Dedifferentiated amniotic fluid mesenchymal stem cell (primary cell): ENCODE measurements at regions not wholly inside any gene's neighbourhood (a gene's known extent, or its start where the extent isn't known, plus 50 kb on each side); places are given as distances from the start of the nearest gene placed in this dataset.
"Not testable (repeated sequence)": the region's sequence is repeated elsewhere in the genome, so short reads cannot be mapped to it uniquely, and the experiment has no call there.

Source experiments
- DNase-seq: peaks from one replicate; pipeline ENCODE4 v3.0.0-alpha.2; 2016; ENCODE audit errors: extremely low spot score

DNA sequence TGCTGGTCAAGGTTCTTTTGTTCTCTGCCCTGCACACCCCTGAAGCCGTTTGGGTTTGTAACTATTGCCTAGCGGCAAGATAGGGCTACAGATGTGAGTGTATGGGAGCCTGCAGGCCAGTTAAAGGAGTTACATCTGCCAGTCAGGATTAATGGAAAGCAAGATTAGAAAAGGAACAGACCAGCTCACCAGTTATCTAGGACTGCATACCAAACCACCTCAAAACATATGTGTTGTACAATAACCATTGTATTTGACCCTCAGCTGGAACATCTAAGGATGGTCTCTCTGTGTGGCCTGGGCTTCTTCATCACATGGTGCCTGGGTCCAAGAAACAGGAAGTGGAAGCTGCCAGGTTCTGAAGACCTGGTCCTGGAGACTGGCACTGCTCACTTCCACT is 52.5 kb upstream of the FBXO28 start:
- DNase-seq = no peak

GRCh38 chr1:224059897-224060427 is 53.9 kb upstream of the FBXO28 start:
- no peak for DNase-seq

DNA sequence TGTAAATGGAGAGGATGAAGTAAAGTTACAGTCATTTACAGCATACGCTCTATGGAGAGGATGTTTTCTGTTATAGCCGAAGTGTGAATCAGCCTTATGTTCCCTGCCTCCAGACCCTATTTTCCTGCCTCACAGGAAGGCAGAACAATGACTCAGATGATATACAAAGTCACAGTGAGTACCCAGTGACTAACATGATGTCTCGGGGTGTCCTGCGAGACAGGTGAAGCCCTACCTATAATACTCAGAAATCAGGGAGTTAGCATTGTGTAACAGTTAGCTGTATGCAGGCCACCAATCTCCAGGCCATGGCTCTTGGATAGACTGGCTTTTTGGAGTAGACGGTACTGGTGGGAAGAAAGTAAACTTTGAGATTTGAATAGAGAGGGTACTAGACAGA is 55.6 kb upstream of the FBXO28 start:
- no peak for DNase-seq

- no peak for DNase-seq
Observed at GRCh38 chr1:224057461-224058199, 56.3 kb upstream of the FBXO28 start.

- DNase-seq = no peak
Observed at GRCh38 chr1:224054611-224055010, 59.3 kb upstream of the FBXO28 start.

- no peak for DNase-seq
Observed at GRCh38 chr1:224054012-224054411, 59.9 kb upstream of the FBXO28 start.

DNA sequence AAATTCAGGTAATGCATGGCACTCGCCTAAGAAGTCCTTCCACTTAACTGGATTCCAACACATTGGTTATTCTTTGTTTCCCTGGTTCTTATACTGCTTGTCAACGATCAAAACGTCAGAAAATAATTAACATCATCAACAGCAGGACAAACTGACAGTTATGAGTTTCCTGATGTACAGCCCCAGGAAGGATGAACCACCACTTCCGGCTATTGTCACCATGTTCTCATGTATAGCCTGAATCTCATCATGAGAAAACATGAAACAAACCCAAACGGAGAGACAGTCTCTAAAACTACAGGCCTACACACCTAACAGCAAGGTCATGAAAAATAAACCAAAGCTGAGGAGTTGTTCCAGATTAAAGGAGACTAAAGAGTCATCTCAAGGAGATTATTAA is 60.5 kb upstream of the FBXO28 start:
- DNase-seq = no peak

GRCh38 chr1:224052772-224053171 is 61.1 kb upstream of the FBXO28 start:
- no peak for DNase-seq

GRCh38 chr1:224051782-224052181 is 62.1 kb upstream of the FBXO28 start:
- DNase-seq = not testable (repeated sequence)

DNA sequence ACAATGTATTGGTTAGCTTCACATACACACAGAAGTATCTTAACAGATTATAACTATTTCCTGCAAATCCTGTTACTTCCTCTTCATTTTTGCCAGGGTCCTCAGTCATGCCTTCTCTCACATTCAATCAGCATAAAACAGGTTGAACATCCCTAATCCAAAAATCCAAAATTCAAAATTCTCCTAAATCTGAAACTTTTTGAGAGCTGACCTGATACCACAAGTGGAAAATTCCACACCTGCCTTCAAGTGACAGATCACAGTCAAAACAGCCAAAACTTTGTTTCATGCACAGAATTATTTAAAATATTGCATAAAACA is 62.9 kb upstream of the FBXO28 start:
- no peak for DNase-seq

- DNase-seq = no peak
Observed at GRCh38 chr1:224047538-224047937, 66.4 kb upstream of the FBXO28 start.

DNA sequence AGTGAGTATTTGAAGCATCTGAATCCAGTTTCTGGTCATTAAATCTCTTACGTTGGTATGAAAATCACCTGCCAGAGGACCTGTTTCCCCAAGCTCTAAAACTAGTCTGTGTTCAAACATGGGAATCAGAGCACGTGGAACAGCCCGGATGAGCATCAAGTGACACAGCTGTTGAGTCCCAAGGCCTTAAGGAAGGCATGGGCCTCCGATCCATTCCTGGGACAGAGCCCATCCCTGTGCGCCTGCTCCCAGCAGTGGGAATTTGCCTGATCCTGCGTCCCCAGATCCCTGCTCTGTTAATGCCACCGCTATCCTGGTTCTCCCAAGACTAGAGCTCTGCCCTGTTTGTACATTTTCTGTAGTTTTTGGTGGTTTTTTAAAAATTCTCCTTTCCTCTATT is 68.4 kb upstream of the FBXO28 start:
- no peak for DNase-seq

- DNase-seq = no peak
Observed at GRCh38 chr1:224044420-224044819, 69.5 kb upstream of the FBXO28 start.

DNA sequence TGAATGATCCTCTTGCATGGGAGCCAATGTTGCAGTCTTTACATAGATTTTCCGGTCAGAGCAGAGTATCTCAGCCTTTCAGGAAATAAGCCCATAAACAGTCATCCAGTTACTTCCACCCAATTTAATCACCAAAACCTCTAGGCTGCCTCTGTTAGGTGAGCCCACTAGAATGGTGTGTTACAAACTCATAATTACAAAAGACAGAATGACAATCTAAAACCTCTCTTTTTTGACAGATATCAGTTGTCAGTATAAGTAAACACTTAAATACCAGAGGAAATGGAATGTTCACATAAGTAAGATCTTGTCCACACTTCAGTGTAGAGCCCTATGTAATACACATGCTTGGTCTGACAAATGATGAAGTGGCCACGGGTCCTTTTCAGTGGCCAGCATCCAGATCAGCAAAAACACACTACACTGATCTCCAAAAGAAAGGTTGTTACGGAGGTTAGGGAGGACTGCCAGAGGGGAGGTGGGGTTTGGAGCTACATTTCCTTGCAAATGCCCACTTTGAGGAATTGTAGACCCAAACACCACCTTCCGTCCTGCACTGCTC is 71.3 kb upstream of the FBXO28 start:
- no peak for DNase-seq

DNA sequence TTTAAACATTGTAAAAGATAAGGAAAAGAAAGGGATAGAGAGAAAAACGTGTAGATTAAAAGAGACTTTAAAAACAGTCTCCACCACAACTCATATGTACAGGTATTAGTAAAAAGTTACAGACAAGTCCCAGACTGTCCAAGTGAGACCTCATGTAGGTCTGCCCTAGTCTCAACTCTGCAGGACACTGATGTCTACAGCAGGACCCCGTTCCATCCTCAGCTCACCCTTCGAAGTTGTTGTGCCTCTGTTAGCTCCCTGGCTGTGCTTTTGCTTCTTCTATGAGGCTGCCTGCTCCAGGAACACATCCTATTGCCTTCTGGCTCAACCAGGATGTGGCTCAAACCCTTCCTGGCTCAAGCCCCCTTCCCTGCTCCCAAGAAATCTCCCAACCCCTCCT is 72.9 kb upstream of the FBXO28 start:
- DNase-seq = no peak

- not testable (repeated sequence) for DNase-seq
Observed at GRCh38 chr1:224040423-224040822, 73.5 kb upstream of the FBXO28 start.

DNA sequence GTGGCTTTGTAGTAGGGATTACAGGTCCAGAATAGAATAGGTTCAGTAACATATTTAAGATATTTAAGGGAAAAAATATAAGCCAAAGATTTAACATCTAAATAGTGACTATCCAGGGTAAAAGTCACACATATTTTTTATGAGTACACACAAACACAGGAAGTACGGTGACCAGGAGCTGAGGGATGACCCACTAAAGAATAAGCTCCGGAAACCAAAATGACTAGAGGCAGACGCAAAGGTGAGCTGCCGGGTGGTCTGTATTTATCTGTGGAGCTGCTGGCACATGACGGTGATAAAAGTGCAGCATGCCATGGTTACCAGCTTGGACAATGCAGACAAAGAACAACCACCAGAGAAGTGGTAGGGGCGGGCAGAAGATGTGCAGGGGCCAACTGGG is 73.9 kb upstream of the FBXO28 start:
- DNase-seq = not testable (repeated sequence)

DNA sequence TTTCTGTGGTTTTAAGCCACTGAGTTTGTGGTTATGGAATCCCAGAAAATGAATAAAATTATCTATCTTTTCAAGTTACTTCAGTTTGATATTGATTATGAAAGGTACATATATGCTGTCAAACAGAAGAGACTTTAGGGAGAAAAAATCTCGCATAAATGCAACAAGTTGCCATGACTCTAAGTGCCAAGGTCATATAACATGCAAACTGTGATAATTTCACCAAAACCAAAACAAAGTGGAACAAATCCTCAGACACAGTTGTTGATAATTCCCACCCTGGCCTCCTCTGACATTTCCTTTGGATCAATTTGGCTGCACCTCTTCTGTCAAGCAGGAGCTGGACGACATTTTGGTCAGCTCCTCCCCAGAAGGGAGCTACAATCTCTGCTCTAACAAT is 75.1 kb upstream of the FBXO28 start:
- DNase-seq = not testable (repeated sequence)

DNA sequence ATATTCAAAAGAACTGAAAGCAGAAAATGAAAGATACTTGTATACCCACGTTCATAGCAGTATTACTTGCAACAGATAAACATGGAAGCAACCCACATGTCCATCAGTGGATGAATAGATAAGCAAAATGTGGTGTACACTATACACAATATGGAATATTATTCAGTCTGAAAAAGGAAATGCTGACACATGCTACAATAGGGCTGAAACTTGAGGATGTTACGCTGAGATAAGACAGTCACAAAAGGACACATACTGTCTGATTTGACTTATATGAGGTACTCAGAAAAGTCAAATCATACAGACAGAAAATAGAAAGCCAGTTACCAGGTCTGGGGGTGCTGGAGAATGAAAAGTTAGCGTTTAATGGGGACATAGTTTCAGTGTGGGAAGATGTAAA is 76.5 kb upstream of the FBXO28 start:
- not testable (repeated sequence) for DNase-seq

DNA sequence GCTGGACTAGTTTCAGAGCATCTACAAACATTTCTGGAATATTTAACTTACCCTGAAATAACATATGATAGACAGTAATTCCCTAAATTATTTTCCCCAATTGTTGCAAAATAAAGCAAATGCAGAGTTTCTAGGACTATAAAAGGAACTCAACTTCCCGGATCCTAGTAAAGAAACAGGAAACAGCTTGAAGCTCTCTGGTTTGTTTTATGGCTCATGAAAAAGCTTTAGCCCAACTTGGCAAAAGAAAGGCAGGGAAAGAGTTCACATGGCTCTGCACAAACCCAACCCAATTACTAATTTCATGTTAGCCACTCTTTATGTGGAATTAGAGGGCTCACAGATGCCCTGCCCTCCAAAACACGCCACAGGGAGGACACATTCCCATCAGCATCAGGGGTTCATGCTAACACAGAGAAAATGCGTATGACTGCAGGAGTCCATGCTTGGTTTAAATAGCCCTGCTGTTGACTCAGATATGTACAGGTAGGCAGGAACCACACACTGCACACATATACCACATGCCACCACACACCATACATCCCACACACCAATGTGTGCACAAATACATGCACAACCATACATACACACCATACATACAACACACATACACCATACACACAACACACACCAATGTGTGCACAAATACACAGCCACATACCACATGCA is 81.2 kb upstream of the FBXO28 start:
- DNase-seq = not testable (repeated sequence)

DNA sequence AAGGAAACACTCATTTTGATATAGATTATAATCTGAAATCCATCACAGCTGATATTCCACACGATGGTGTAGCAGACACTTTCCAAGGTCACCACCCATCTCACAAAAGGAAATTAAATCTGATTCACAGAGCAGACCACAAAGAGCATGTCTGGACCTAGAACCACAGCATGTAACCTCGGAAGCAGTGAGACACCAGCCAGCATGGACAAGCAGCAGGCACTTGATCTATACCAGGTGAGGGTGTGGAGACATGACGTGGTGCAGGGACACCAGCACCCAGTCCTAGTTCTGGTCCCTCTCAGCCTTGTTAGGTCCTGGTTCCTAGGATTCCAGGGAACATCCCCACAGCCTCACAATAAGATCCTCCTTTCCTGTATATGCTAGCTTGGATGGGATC is 81.9 kb upstream of the FBXO28 start:
- not testable (repeated sequence) for DNase-seq

DNA sequence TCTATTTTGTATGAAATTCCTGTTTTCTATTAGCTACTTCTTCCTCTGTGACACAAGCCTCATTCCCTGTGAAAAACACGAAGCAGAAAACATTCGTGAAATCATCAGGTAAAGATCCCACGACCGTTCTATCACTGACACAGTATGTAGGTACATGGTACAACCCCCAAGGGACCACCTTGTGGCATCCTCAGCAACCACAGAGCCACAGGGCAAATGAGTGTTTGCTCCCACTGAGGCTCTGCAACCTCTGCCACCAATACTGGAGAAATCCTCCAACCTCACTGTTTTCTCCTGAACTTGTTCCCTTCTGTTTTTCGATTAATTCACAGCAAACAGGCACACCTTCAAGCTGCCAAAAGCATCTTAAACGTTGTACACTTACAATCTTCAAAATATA is 83.7 kb upstream of the FBXO28 start:
- DNase-seq = not testable (repeated sequence)
